NCI-H187 (cell line): ENCODE measurements at regions not wholly inside any gene's neighbourhood (a gene's known extent, or its start where the extent isn't known, plus 50 kb on each side); places are given as distances from the start of the nearest gene placed in this dataset.
A peak's percentile ranks its signal among the peaks of the same experiment; 100 is the strongest.
"Not testable (repeated sequence)": the region's sequence is repeated elsewhere in the genome, so short reads cannot be mapped to it uniquely, and the experiment has no call there.

ENCODE experiments used
- DNase-seq, 2 experiments: peaks; one replicate each; lab custom pipeline; 2025; lab: John Stamatoyannopoulos, UW

DNA sequence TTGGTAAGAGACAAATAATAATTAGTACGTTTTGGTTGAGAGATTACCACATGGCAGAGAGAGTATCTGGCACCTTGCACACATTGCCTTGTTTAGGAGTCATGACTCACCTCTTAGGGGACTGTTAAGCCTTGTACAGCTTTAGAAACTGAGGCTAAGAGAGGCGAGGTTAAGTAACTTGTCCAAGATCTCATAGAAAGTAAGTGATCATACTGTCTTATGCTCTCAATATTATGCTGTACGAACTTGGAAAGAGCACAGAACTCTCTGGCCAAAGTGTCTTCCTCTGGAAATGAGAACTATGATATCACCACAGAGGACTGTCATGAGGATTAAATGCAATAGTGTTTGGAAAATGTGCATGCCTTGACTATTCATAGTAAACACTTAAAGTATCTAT is 249.0 kb downstream of the UTRN start:
- no peak for DNase-seq

DNA sequence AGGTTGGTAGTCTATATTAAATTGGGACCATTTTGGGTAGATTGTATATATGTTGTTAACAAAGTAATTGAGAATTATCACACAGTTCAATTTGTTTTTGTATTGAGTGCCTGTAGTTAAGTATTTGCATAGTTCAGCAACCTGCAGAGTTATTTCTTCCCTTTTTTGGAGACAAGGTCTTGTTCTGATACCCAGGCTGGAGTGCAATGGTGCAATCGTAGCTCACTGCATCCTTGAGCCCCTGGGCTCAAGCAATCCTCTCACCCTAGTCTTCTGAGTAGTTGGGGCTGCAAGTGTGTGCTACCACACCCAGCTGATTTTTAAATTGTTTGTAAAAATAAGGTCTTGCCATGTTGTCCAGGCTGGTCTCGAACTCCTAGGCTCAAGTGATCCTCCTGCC is 250.5 kb downstream of the UTRN start:
- DNase-seq, result no peak

DNA sequence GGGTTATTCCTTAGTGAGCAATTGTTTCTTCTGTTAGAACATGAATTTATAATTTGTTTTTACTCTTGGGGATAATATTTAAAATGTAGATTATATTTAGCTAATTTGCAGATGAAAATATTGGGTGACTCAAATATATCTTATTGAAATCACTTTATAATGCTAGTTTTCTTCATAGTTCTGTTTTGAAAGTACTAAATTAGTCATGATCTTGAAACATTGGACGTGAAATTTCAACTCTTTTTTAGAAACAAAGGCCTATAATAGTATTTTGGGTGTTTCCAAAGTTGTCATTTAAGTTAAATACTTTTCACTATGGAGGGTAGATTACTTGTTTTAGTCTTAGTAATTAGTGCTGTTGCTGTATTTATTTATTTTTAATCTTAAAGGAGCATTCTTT is 250.9 kb downstream of the UTRN start:
- DNase-seq, result no peak

GRCh38 chr6:144543006-144543871 is 258.1 kb downstream of the UTRN start:
- DNase-seq, result no peak

DNA sequence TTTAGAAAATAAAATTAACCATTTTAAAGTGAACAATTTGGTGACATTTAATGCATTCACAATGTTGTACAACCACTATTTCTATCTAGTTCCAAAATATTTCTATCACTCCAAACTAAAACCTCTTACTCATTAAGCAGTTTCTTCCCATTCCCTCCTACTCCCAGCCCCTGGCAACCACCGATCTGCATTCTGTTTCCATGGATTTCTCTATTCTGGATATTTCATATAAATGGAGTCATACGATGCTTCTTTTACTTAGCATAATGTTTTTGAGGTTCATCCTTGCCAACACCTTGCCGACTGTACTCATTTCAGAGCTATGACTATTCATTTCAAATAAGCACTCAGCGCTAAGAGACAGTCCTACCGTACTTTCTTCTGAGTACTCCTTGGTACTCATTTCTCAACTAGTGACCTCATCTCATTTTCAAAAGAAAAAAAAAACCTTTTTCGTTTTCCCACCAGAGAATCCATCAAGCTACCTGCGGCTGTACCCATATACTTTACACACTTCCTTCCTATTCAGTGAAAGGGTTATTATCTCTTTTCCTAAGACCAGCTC is 259.2 kb downstream of the UTRN start:
- no peak for DNase-seq

DNA sequence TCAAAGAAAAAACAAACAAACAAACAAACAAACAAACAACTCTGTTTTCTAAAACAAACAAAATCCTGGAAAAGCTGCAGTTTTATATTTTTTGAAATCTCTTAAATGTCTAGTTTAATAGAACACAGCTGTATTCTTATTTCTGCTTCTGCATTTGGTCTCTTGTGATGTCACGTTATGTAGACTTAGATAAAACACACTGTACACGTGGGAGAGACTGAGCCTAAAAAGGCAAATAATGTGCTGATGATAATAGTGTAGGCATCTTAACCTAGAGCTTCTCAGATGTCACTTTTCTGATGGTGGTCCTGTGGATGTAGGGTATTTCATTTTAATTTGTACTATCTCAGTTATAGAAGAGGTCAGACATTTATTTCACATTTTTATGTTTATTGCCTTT is 261.7 kb downstream of the UTRN start:
- DNase-seq, result no peak

- DNase-seq, result no peak
Observed at GRCh38 chr6:144547409-144547808, 262.3 kb downstream of the UTRN start.

DNA sequence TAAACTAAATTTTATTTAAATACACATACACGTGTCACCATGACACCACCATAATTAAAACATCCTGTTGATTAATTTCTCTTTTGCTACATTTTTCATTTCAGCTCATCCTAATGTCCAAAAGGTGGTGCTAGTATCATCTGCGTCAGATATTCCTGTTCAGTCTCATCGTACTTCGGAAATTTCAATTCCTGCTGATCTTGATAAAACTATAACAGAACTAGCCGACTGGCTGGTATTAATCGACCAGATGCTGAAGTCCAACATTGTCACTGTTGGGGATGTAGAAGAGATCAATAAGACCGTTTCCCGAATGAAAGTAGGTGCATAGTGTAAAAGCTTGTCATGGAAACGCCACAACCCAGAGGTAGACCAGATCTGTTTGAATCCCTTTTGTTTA is 263.4 kb downstream of the UTRN start:
- DNase-seq, result no peak

DNA sequence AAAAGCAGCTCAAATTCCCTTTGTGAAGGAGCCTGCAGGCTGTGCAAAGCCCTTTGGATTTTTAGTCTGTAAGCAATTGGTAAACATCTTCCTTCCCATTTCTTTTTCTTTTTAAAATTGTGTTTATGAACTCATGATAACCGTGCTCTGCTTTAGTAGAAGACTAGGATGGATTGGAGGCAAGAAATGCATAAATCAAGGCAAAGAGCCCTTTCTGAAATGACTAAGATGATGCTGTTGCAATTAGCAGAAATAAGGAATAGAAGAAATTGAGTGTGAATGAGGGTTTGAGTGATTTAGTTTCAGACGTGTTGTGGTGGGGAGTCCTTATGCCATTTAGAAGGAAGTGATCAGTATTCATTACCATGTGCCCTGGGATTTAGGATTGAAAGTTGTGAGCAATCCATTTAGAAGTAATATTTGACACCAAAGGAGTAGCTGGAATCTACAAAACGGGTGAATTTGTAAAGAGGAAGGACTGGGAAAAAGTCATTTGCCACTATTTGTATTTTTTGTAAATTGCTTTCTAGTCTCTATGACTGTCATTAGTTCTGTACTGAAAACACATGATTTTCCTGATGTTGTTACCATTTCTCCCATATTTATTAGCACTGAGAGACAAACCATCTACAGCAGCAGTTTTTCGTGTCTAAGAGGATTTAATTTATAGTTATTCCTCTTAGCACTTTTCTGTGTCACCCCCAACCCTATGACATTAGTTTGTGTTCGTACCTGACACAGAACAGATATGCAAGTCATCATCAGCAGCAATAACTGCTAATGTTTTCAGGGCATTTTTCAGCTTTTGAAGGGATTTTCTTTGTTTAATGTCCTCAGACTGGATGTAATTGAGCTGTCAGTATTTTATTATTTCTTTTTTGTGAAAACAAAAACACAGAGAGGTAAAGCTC is 265.0 kb downstream of the UTRN start:
- no peak for DNase-seq

DNA sequence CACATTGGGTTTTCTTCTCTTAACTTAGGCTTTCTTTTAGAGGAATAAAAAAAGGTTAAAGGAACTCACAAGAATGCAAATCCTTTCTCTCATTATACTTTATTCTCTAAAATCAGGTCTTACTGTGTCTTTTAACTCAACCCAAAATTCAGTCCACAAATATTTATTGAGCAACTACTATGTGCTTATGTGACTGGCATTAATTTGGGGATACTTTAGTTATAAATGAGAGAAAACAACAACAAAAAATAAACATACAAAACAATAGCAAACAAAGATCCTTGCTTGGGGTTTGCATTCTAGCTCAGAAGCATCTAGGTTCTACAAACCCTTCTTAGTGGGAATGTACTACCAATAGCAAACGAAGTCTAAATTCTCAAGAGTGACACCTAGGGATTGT is 266.2 kb downstream of the UTRN start:
- DNase-seq, result no peak

DNA sequence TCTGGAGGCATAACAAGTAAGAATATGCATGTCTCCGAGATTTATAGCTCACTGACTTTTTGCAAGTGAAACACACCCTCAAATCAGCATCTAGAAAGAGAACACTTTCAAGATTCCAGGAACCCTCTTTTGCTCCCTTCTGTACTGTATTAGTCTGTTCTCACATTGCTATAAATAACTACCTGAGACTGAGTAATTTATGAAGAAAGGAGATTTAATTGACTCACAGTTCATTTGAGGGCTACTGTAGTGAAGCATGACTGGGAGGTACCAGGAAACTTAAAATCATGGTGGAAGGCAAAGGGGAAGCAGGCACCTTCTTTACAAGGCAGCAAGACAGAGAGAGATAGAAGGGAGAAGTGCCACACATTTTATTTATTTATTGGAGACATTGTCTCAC is 269.9 kb downstream of the UTRN start:
- DNase-seq, result no peak

DNA sequence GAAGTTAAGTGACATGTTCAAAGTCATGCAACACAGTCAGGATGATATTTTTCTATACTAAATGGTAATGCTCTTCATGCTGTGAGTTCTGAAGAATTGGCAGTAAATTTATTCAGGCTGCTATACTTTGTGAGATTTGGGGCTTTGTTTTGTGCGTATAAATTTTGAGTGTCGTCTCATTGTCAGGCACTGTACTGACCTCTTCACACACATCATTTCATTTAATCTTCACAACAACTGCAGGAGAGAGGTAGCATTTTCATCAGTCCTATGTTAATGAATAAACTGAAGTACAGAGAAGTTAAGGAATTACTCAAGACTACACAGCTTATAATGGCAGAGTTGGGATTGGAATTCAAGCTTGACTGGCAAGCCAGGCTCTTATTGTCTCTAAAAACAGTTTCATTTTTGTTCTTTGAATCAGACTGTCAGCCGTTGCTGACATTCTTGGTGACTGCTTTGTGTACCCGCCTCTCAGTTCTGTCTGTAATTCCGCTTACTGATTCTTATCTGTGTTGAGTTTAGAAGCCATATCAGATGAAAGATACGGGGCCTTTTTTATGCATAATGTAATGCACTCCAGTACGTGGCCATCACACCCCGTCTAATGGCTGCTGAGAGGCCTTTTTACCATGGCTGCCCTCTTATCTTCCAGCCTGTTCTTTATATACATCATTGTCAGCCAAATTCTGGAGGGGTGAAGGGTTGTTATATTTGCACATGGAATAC is 274.9 kb downstream of the UTRN start:
- peak in 1 of 2 experiments; percentile 46 for DNase-seq

GRCh38 chr6:144561455-144562043 is 276.4 kb downstream of the UTRN start:
- no peak for DNase-seq

- no peak for DNase-seq
Observed at GRCh38 chr6:144564202-144564601, 279.1 kb downstream of the UTRN start.

GRCh38 chr6:144566868-144567615 is 281.9 kb downstream of the UTRN start:
- no peak for DNase-seq

- no peak for DNase-seq
Observed at GRCh38 chr6:144568241-144568640, 283.1 kb downstream of the UTRN start.

DNA sequence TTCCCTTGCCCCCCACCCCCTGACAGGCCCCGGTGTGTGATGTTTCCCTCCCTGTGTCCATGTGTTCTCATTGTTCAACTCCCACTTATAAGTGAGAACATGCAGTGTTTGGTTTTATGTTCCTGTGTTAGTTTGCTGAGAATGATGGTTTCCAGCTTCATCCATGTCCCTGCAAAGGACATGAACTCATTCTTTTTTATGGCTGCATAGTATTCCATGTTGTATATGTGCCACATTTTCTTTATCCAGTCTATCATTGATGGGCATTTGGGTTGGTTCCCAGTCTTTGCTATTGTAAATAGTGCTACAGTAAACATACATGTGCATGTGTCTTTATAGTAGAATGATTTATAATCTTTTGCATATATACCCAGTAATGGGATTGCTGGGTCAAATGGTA is 287.4 kb downstream of the UTRN start:
- DNase-seq, result not testable (repeated sequence)

DNA sequence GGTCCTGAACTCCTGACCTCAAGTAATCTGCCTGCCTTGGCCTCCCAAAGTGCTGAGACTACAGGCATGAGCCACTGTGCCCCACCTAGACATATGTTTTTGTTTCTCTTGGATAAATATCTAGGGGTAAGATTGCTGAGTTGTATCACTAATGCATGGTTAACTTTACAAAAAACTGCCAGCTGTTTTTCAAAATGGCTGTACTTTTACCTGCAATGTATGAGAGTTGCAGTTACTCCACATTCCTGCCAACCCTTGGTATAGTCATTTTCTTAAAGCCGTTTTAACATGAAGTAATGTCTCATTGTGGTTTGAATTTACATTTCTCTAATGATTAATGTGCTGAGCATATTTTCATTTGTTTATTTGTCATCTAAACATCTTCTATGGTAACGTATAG is 289.7 kb downstream of the UTRN start:
- DNase-seq, result no peak

GRCh38 chr6:144575327-144575726 is 290.2 kb downstream of the UTRN start:
- DNase-seq, result no peak

GRCh38 chr6:144576871-144577270 is 291.7 kb downstream of the UTRN start:
- DNase-seq, result no peak
